Retinal pigment epithelial cell (primary cell): ENCODE measurements at regions not wholly inside any gene's neighbourhood (a gene's known extent, or its start where the extent isn't known, plus 50 kb on each side); places are given as distances from the start of the nearest gene placed in this dataset.

Experiments
- DNase-seq: peaks from one replicate; pipeline ENCODE4 v3.0.0-alpha.2; 2010; ENCODE audit warnings: low read depth
- H3K4me3 ChIP-seq: 2 replicates; pipeline ENCODE4 v1.5.1; 2011; ENCODE audit warnings: mild to moderate bottlenecking, low read length, control low read depth, moderate library complexity
- TF ChIP-seq, protein P1 (sequence below): conservative IDR thresholded peaks from 2 replicates; pipeline ENCODE4 v1.5.1; 2011; ENCODE audit warnings: low read depth, low read length, control low read depth, inconsistent platforms

DNA sequence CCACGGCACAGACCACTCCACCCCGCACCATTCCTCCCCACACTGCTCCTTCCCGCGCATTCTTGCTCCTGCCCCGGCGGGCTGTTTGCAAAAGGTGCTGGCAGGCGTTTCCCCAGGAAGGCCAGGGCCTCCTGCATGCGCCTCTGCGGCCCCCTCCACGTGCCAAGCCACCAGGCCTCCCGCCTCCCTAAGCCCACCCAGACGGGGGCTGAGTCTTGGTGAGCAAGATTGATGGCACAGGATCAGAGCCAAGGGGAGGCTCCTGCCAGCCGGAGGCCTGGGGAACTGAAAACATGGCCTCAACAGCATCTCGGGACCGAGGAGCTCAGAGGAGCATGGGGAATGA, 328.3 kb upstream of the DIO3 start:
- no peak overlapping the region for H3K4me3 ChIP-seq
- TF ChIP-seq, protein P1, sequence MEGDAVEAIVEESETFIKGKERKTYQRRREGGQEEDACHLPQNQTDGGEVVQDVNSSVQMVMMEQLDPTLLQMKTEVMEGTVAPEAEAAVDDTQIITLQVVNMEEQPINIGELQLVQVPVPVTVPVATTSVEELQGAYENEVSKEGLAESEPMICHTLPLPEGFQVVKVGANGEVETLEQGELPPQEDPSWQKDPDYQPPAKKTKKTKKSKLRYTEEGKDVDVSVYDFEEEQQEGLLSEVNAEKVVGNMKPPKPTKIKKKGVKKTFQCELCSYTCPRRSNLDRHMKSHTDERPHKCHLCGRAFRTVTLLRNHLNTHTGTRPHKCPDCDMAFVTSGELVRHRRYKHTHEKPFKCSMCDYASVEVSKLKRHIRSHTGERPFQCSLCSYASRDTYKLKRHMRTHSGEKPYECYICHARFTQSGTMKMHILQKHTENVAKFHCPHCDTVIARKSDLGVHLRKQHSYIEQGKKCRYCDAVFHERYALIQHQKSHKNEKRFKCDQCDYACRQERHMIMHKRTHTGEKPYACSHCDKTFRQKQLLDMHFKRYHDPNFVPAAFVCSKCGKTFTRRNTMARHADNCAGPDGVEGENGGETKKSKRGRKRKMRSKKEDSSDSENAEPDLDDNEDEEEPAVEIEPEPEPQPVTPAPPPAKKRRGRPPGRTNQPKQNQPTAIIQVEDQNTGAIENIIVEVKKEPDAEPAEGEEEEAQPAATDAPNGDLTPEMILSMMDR: no peak
- no peak for DNase-seq

DNA sequence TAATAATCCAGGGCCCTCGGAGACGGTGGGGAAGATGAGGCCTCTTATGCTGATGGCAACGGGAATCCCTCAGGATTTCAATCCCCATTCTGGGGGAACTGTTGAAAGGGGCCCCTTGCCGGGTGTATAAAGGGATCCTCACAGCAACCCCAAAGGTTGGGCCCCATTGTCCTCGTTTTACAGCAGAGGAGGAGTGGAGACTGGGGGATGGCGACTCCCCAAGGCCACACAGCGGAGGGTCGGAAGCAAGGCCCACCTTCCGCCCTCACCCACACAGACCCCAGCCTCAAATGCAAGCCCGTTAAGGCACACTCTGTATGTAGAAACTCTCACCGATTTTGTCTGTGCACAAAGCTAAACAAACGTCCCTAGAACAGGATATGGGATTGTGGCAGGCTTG, 327.9 kb upstream of the DIO3 start:
- TF ChIP-seq, protein P1: no peak
- no peak for DNase-seq

DNA sequence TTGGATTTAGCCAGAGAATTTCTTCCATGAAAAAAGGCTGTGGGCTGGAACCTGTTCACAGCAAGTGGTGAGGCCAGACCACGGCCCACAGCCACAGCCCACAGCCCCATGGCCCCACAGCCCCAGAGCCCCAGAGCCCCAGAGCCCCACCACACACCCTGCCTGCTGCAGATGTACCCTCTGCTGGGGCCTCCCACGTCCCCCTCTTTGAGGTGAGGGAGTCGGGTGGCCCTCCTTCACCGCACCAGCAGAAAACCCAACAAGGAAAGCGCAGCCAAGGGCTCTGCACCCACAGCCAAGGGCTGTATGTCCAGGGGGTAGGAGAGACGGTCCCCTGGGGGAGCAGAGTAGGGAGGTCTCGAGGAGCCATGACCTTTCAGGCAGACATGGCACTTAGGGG, 327.5 kb upstream of the DIO3 start:
- DNase-seq: no peak
- H3K4me3 ChIP-seq: no peak overlapping the region
- TF ChIP-seq, protein P1: no peak

More for the DNA sequence above, 327.9 kb upstream of the DIO3 start:
- no peak overlapping the region for H3K4me3 ChIP-seq

DNA sequence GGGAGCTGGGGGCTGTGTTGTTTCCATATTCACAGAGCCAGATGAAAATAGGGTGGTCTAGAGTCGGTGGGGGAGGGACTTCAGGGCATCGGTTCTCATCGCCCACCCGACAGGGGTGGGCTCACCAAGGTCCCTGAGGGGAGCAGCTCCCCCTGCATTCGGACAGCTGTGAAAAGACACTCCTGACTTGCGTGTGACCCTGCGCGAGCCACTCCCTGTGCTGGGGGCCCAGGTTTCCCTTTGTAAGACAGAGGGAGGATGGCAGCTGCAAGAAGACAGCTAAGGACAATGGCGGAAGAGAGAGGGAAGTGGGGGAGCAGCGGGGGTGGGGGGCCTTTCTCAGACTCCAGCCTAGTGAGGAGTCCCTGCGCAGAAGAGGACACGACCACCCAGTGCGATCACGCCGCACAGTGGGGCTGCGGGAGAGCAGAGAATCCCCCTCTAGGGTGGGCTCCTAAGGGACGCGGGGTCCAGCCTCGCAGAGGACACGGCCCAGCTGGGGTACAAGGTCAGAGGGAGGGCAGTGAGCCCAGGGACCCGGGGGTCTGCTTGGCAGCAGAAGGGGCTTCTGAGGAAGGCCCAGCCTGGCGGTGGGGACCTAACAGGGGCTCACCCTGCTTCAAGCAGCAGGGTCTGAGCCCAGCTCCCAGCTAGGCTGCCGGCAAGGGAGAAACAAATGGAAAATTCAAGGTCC, 326.9 kb upstream of the DIO3 start:
- TF ChIP-seq, protein P1: no peak
- H3K4me3 ChIP-seq: no peak overlapping the region
- no peak for DNase-seq

DNA sequence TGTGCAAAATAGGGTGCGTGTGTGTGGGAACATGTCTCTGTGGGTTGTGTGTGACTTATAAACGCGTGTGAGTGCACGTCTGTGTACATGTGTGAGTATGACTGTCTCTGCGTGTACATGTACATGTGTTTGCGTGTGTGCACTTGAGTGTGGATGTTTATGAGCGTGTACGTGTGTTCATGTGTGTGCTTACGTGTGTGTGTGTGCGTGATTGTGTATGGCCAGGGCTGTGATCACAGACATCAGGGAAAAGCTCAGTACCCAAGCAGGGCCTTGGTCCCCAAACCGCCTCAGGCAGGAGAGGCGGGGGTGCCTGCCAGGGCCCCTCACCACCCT, 326.3 kb upstream of the DIO3 start:
- H3K4me3 ChIP-seq: no peak overlapping the region
- TF ChIP-seq, protein P1: no peak
- DNase-seq: no peak

DNA sequence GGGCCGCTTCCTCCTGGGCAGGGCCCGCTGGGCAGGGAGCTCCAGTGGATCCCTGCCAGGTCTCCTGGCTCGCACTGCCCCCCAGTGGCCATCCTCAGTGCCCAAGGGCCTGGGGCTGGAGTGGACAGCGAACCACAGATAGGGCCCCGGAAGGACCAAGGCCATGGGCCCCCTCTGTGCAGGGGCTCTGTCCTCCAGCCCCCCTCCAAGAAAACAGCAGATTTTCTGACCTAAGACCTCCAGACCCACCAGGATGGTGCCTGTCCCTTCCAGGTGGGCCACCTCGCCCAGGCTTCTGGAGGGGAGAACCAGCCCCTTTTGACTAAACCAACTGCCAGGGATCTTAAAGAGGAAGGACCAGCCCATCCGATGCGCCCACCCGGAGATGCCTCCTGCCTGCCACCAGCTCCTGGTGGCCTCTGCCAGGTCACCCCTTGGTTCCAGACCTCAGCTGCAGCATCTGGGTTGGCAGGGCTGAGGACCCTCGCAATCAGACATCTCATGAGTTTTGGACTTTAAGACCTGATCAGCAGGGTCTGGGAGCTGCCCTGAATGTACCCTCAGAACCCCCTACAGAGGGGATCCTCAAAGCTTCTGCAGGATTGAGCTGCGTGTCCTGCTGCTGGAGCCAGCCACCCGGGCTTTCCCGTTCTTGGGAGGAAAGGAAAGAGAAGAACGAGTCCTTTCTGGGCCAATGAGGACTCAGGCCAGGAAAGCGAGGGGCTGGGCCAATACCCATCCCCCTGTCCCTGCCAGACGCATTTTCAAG, 325.8 kb upstream of the DIO3 start:
- TF ChIP-seq, protein P1: peak; percentile 68
- DNase-seq: no peak
- no peak overlapping the region for H3K4me3 ChIP-seq
